Panc1 (cell line): ENCODE measurements at regions not wholly inside any gene's neighbourhood (a gene's known extent, or its start where the extent isn't known, plus 50 kb on each side); places are given as distances from the start of the nearest gene placed in this dataset.

Experiments
- ATAC-seq: fragments of 200-7000 bp; cut with Tn5 transposase; 2 replicates; pipeline ENCODE4 v1.9.1; 2020; ENCODE audit warnings: mild to moderate bottlenecking, moderate library complexity
- BruUV-seq: library from RNA; stranded (reverse); fragments of 400-500 nt; replicated peaks from 2 replicates; lab custom pipeline; 2021; lab: Mats Ljungman, UMichigan
- CTCF ChIA-PET: fragments of 300-600 bp; sonication (Branson Sonifier 250); formaldehyde crosslinking; loops from one replicate; lab custom pipeline; 2022; ENCODE audit warnings: antibody characterized with exemption; lab: Charles Lee
- POLR2A ChIA-PET: fragments of 300-600 bp; sonication (Branson Sonifier 250); formaldehyde crosslinking; loops from one replicate; lab custom pipeline; 2022; ENCODE audit warnings: antibody characterized with exemption; lab: Charles Lee
- DNase-seq: peaks from one replicate; pipeline ENCODE4 v3.0.0-alpha.2; 2010; ENCODE audit warnings: low read depth, low spot score
- H3K27ac ChIP-seq: 2 replicates; pipeline ENCODE4 v1.5.1; 2011; ENCODE audit warnings: mild to moderate bottlenecking, low read length, inconsistent platforms
- H3K27me3 ChIP-seq: fragments of 200-500 bp; sonication (Bioruptor generic); 2 replicates; pipeline ENCODE4 v1.6.0; 2014; ENCODE audit warnings: low read length, inconsistent platforms; ENCODE audit not compliant: control insufficient read depth, insufficient read depth
- H3K36me3 ChIP-seq: fragments of 200-500 bp; sonication (Bioruptor generic); 2 replicates; pipeline ENCODE4 v1.5.1; 2014; ENCODE audit warnings: inconsistent platforms, mild to moderate bottlenecking, low read length, moderate library complexity; ENCODE audit not compliant: control insufficient read depth, insufficient read depth
- H3K4me1 ChIP-seq: 2 replicates; pipeline ENCODE4 v1.5.1; 2011; ENCODE audit warnings: inconsistent platforms, mild to moderate bottlenecking, low read length, moderate library complexity; ENCODE audit not compliant: control insufficient read depth, insufficient read depth
- H3K4me3 ChIP-seq, 2 experiments: 2 replicates each; pipeline ENCODE4 v1.5.1; 2011 to 2012; ENCODE audit warnings: low read depth in 2 of 2, low read length in 2 of 2, mild to moderate bottlenecking in 2 of 2, inconsistent platforms in 1 of 2, moderate library complexity in 1 of 2
- H3K9me3 ChIP-seq: fragments of 200-500 bp; sonication (Bioruptor generic); 2 replicates; pipeline ENCODE4 v1.5.1; 2014; ENCODE audit warnings: low read depth, mild to moderate bottlenecking, inconsistent platforms, low read length, moderate library complexity; ENCODE audit not compliant: control insufficient read depth, insufficient read depth
- POLR2AphosphoS5 ChIP-seq: IDR thresholded peaks from 2 replicates; pipeline ENCODE4 v1.6.1; 2012; ENCODE audit warnings: mild to moderate bottlenecking, low read depth, low read length, moderate library complexity
- SIN3A ChIP-seq: IDR thresholded peaks from 2 replicates; pipeline ENCODE4 v1.6.1; 2012; ENCODE audit warnings: low read depth, mild to moderate bottlenecking, low read length, moderate library complexity, borderline replicate concordance; ENCODE audit not compliant: insufficient read depth
- TCF7L2 ChIP-seq: IDR thresholded peaks from 2 replicates; pipeline ENCODE4 v1.6.1; 2011; ENCODE audit warnings: mild to moderate bottlenecking, low read depth, low read length, inconsistent platforms
- in situ Hi-C: cut with HindIII; loops from 2 replicates; pipeline ENCODE4 v1.10.0; 2016; ENCODE audit warnings: low sequenced_read_pairs, low pct_unique_long_range_greater_than_20kb
- intact Hi-C: fragments of 100-400 bp; cut with micrococcal nuclease; formaldehyde crosslinking; loops from one replicate; pipeline ENCODE4 v1.10.0; 2022; ENCODE audit not compliant: unreplicated experiment
- TF ChIP-seq, protein P1 (sequence below): fragments of 450-650 bp; IDR thresholded peaks from 2 replicates; pipeline ENCODE4 v1.5.1; 2017; ENCODE audit warnings: mild to moderate bottlenecking
- TF ChIP-seq, protein P2 (sequence below), 2 experiments: IDR thresholded peaks; 2 replicates each; pipeline ENCODE4 v1.6.1; 2011 to 2012; ENCODE audit warnings: low read depth in 2 of 2, control low read depth in 1 of 2, low read length in 1 of 2, mild to moderate bottlenecking in 1 of 2, moderate library complexity in 1 of 2; ENCODE audit not compliant: insufficient read depth in 1 of 2

DNA sequence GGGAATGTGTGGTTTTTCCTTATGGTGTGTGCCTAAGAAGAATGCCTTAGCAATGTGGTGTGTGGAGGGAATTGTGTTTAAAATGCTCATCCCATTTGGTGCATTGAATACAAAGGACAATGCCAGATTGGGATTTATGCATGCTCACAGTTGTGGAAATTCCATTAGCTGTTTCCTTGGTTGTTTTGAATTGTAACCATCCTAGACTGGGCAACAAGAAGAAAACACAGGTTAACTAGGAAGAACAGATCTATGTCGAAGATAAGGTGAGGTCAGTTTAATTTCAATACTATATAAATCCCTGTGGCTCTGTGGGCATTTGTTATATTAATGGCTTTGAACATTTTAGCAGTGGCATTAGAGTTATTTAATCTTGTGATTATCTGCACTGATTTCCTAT, 266.8 kb downstream of the MAT2B start:
- in situ Hi-C loops (no loop called here), intact Hi-C loops (no loop called here)
- Histone ChIP-seq H3K27ac (no peak overlapping the region), H3K9me3 (no peaks in the 10 kb centered on the region), H3K4me3 (no peak overlapping the region), H3K4me1 (no peaks in the 10 kb centered on the region), H3K27me3 (no peaks in the 10 kb centered on the region; the same call in 1 of the 2 replicates), H3K36me3 (no peaks in the 10 kb centered on the region)
- TF ChIP-seq, protein P1, sequence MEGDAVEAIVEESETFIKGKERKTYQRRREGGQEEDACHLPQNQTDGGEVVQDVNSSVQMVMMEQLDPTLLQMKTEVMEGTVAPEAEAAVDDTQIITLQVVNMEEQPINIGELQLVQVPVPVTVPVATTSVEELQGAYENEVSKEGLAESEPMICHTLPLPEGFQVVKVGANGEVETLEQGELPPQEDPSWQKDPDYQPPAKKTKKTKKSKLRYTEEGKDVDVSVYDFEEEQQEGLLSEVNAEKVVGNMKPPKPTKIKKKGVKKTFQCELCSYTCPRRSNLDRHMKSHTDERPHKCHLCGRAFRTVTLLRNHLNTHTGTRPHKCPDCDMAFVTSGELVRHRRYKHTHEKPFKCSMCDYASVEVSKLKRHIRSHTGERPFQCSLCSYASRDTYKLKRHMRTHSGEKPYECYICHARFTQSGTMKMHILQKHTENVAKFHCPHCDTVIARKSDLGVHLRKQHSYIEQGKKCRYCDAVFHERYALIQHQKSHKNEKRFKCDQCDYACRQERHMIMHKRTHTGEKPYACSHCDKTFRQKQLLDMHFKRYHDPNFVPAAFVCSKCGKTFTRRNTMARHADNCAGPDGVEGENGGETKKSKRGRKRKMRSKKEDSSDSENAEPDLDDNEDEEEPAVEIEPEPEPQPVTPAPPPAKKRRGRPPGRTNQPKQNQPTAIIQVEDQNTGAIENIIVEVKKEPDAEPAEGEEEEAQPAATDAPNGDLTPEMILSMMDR, result no peak
- TF ChIP-seq TCF7L2, result no peak
- TF ChIP-seq, protein P2, sequence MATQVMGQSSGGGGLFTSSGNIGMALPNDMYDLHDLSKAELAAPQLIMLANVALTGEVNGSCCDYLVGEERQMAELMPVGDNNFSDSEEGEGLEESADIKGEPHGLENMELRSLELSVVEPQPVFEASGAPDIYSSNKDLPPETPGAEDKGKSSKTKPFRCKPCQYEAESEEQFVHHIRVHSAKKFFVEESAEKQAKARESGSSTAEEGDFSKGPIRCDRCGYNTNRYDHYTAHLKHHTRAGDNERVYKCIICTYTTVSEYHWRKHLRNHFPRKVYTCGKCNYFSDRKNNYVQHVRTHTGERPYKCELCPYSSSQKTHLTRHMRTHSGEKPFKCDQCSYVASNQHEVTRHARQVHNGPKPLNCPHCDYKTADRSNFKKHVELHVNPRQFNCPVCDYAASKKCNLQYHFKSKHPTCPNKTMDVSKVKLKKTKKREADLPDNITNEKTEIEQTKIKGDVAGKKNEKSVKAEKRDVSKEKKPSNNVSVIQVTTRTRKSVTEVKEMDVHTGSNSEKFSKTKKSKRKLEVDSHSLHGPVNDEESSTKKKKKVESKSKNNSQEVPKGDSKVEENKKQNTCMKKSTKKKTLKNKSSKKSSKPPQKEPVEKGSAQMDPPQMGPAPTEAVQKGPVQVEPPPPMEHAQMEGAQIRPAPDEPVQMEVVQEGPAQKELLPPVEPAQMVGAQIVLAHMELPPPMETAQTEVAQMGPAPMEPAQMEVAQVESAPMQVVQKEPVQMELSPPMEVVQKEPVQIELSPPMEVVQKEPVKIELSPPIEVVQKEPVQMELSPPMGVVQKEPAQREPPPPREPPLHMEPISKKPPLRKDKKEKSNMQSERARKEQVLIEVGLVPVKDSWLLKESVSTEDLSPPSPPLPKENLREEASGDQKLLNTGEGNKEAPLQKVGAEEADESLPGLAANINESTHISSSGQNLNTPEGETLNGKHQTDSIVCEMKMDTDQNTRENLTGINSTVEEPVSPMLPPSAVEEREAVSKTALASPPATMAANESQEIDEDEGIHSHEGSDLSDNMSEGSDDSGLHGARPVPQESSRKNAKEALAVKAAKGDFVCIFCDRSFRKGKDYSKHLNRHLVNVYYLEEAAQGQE (IDR thresholded peaks at IDR 0.05; ENCODE audit: insufficient read depth in 1 of 2, low read depth in 2 of 2, low read length in 1 of 2), result no peak
- TF ChIP-seq POLR2AphosphoS5, result no peak
- TF ChIP-seq SIN3A, result no peak
- DNase-seq, result no peak
- BruUV-seq, result no TSS peak
- ATAC-seq, result no peak
- POLR2A ChIA-PET, result no interaction called here
- CTCF ChIA-PET, result no interaction called here

DNA sequence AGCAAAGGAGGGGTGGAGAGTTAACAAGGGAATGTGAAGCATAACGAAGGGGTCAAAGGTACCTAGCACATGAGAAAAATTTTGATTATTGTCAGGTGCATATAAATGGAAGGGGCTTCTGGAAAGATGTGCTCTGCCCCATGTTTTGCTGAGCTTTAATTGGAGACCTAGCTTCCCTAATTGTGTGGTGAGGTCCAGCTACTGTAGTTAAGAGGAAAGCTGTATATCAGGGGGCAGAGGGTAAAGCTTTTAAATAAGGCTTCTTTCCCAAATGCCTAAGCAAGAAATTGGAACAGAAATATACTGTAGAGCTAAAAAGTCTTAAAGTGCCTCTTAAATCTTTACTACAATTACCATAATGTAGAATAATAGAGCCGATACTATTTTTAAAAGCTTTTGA, 267.2 kb downstream of the MAT2B start:
- Histone ChIP-seq H3K27me3 (no peaks in the 10 kb centered on the region; the same call in 1 of the 2 replicates), H3K4me3 (no peak overlapping the region), H3K36me3 (no peaks in the 10 kb centered on the region), H3K9me3 (no peaks in the 10 kb centered on the region), H3K4me1 (no peaks in the 10 kb centered on the region), H3K27ac (no peak overlapping the region)
- ChIA-PET CTCF (no interaction called here), POLR2A (no interaction called here)
- no TSS peak for BruUV-seq
- TF ChIP-seq, protein P1, result no peak
- TF ChIP-seq SIN3A, result no peak
- TF ChIP-seq TCF7L2, result no peak
- TF ChIP-seq, protein P2 (IDR thresholded peaks at IDR 0.05; ENCODE audit: insufficient read depth in 1 of 2, low read depth in 2 of 2, low read length in 1 of 2), result no peak
- no peak for TF ChIP-seq POLR2AphosphoS5
- intact Hi-C loops, result no loop called here
- in situ Hi-C loops, result no loop called here
- ATAC-seq, result no peak
- no peak for DNase-seq
